ENCODE measurements at regions not wholly inside any gene's neighbourhood (a gene's known extent, or its start where the extent isn't known, plus 50 kb on each side); places are given as distances from the start of the nearest gene placed in this dataset.

DNA sequence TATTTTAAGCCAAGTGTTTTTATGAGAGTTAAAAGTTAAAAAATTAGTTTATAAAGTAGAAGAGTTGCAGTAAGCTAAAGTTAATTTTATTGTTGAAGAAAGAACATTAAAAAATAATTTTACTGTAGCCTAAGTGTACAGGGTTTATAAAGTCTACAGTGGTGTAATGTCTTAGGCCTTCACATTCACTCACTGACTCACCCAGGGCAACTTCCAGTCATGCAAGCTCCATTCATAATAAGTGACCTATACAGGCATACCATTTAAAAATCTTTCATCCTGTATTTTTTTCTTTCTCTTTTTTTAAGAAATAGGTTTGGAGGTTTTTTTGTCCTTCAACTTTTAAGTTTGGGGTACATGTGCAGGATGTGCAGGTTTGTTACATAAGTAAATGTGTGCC lies 87.9 kb upstream of the NR3C2 start:
- TF ChIP-seq, protein P1, sequence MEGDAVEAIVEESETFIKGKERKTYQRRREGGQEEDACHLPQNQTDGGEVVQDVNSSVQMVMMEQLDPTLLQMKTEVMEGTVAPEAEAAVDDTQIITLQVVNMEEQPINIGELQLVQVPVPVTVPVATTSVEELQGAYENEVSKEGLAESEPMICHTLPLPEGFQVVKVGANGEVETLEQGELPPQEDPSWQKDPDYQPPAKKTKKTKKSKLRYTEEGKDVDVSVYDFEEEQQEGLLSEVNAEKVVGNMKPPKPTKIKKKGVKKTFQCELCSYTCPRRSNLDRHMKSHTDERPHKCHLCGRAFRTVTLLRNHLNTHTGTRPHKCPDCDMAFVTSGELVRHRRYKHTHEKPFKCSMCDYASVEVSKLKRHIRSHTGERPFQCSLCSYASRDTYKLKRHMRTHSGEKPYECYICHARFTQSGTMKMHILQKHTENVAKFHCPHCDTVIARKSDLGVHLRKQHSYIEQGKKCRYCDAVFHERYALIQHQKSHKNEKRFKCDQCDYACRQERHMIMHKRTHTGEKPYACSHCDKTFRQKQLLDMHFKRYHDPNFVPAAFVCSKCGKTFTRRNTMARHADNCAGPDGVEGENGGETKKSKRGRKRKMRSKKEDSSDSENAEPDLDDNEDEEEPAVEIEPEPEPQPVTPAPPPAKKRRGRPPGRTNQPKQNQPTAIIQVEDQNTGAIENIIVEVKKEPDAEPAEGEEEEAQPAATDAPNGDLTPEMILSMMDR (IDR thresholded peaks at IDR 0.05), result no peak
- TF ChIP-seq POLR2A (IDR thresholded peaks at IDR 0.05), result no peak
